Liver (tissue), 3 donors: ENCODE measurements at regions not wholly inside any gene's neighbourhood (a gene's known extent, or its start where the extent isn't known, plus 50 kb on each side); places are given as distances from the start of the nearest gene placed in this dataset.

ENCODE experiments used
- EGR1 ChIP-seq, 2 donors: IDR thresholded peaks; 2 replicates each; pipeline ENCODE4 v1.6.1; 2016 to 2018; ENCODE audit warnings: antibody characterized with exemption in 2 of 2, low read depth in 2 of 2
- FOXA1 ChIP-seq: IDR thresholded peaks from 2 replicates; pipeline ENCODE4 v1.6.1; 2016; ENCODE audit warnings: antibody characterized with exemption
- HNF4A ChIP-seq, 2 donors: conservative IDR thresholded peaks; 2 replicates each; pipeline ENCODE4 v1.6.1; 2016; ENCODE audit warnings: antibody characterized with exemption in 2 of 2, mild to moderate bottlenecking in 2 of 2
- JUND ChIP-seq, 2 donors: IDR thresholded peaks; 2 replicates each; pipeline ENCODE4 v1.6.1; 2016; ENCODE audit warnings: antibody characterized with exemption in 2 of 2
- SP1 ChIP-seq: IDR thresholded peaks from 2 replicates; pipeline ENCODE4 v1.6.1; 2018; ENCODE audit warnings: antibody characterized with exemption, mild to moderate bottlenecking
- TAF1 ChIP-seq: conservative IDR thresholded peaks from 2 replicates; pipeline ENCODE4 v1.6.1; 2016; ENCODE audit warnings: antibody characterized with exemption, mild to moderate bottlenecking
- YY1 ChIP-seq: IDR thresholded peaks from 2 replicates; pipeline ENCODE4 v1.6.1; 2016; ENCODE audit warnings: antibody characterized with exemption, mild to moderate bottlenecking
- TF ChIP-seq, protein P1 (sequence below): fragments of 150-350 bp; IDR thresholded peaks from 2 replicates; pipeline ENCODE4 v1.5.1; 2017; ENCODE audit warnings: improper control_type of control experiment, low read depth, low read length; ENCODE audit not compliant: missing input control
- TF ChIP-seq, protein P2 (sequence below): IDR thresholded peaks from 2 replicates; pipeline ENCODE4 v1.6.1; 2016; ENCODE audit warnings: antibody characterized with exemption
- TF ChIP-seq, protein P3 (sequence below): IDR thresholded peaks from 2 replicates; pipeline ENCODE4 v1.6.1; 2016; ENCODE audit warnings: antibody characterized with exemption, mild to moderate bottlenecking
- TF ChIP-seq, protein P4 (sequence below): IDR thresholded peaks from 2 replicates; pipeline ENCODE4 v1.6.1; 2016; ENCODE audit warnings: antibody characterized with exemption
- donor health status: healthy.
- donor health status: healthy.

DNA sequence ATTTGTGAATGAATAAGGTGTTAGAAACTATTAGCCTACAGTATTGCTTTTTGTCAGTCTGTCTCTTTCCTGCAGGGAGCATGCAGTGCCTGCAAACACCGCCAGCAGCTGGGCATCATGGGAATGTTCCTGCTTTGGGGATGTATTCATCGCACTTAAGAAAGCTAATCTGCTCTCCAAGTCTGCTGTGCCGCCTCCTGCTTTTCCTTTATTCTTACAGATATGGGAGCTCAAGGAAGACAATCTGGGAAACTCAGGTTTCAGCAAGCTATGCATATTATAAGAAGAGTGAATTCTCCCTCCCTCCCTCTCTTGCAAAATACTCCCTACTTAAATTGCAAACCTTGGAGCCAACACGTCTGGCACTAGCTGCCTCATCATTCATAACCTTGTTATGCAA is 479.2 kb upstream of the ACVR2A start:
- TF ChIP-seq, protein P1, sequence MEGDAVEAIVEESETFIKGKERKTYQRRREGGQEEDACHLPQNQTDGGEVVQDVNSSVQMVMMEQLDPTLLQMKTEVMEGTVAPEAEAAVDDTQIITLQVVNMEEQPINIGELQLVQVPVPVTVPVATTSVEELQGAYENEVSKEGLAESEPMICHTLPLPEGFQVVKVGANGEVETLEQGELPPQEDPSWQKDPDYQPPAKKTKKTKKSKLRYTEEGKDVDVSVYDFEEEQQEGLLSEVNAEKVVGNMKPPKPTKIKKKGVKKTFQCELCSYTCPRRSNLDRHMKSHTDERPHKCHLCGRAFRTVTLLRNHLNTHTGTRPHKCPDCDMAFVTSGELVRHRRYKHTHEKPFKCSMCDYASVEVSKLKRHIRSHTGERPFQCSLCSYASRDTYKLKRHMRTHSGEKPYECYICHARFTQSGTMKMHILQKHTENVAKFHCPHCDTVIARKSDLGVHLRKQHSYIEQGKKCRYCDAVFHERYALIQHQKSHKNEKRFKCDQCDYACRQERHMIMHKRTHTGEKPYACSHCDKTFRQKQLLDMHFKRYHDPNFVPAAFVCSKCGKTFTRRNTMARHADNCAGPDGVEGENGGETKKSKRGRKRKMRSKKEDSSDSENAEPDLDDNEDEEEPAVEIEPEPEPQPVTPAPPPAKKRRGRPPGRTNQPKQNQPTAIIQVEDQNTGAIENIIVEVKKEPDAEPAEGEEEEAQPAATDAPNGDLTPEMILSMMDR: no peak
- TF ChIP-seq EGR1 (IDR thresholded peaks at IDR 0.05; ENCODE audit: low read depth in 2 of 2) (no peak), TAF1 (no peak), JUND (IDR thresholded peaks at IDR 0.05) (no peak), FOXA1 (no peak), YY1 (no peak), SP1 (no peak), HNF4A (conservative IDR thresholded peaks at IDR 0.05) (no peak)
- TF ChIP-seq, protein P2, sequence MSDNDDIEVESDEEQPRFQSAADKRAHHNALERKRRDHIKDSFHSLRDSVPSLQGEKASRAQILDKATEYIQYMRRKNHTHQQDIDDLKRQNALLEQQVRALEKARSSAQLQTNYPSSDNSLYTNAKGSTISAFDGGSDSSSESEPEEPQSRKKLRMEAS: no peak
- TF ChIP-seq, protein P3, sequence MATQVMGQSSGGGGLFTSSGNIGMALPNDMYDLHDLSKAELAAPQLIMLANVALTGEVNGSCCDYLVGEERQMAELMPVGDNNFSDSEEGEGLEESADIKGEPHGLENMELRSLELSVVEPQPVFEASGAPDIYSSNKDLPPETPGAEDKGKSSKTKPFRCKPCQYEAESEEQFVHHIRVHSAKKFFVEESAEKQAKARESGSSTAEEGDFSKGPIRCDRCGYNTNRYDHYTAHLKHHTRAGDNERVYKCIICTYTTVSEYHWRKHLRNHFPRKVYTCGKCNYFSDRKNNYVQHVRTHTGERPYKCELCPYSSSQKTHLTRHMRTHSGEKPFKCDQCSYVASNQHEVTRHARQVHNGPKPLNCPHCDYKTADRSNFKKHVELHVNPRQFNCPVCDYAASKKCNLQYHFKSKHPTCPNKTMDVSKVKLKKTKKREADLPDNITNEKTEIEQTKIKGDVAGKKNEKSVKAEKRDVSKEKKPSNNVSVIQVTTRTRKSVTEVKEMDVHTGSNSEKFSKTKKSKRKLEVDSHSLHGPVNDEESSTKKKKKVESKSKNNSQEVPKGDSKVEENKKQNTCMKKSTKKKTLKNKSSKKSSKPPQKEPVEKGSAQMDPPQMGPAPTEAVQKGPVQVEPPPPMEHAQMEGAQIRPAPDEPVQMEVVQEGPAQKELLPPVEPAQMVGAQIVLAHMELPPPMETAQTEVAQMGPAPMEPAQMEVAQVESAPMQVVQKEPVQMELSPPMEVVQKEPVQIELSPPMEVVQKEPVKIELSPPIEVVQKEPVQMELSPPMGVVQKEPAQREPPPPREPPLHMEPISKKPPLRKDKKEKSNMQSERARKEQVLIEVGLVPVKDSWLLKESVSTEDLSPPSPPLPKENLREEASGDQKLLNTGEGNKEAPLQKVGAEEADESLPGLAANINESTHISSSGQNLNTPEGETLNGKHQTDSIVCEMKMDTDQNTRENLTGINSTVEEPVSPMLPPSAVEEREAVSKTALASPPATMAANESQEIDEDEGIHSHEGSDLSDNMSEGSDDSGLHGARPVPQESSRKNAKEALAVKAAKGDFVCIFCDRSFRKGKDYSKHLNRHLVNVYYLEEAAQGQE: no peak
- TF ChIP-seq, protein P4, sequence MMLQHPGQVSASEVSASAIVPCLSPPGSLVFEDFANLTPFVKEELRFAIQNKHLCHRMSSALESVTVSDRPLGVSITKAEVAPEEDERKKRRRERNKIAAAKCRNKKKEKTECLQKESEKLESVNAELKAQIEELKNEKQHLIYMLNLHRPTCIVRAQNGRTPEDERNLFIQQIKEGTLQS: no peak
